ENCODE measurements at regions not wholly inside any gene's neighbourhood (a gene's known extent, or its start where the extent isn't known, plus 50 kb on each side); places are given as distances from the start of the nearest gene placed in this dataset.

DNA sequence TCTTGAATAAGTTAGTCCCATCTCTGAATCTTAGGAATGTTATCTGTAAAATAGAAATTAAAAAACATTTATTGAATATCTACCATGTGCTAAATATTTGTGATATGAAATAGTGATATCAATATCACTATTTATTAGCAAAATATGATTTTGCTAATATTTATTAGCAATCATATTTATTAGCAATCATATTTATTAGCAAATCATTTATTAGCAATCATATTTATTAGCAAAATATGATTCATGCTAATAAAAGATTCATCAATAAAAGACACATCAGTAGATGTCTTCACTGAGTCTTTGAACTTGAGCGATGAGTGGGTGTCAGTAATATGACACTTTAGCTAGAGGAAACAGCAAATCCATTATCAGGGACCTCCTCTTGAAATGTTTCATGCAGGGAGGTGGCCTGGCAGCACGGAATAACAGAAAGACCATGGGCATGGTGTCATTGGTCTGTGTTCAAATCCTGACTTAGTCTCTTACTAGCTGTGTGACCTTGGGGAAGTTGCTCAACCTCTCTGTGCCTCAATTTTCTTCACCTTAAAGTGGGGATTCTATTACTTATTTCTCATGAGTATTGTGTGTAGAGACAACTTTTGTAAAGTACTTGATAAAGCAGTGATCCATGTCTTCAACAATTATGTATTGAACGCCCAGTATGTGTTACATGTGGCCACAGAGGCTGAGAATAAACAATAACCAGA lies 456.2 kb upstream of the MEX3C start:
- Histone ChIP-seq H3K36me3 (no peaks in the 10 kb centered on the region), H3K4me3 (no peak overlapping the region), H3K4me1 (no peaks in the 10 kb centered on the region), H3K9me3 (no peaks in the 10 kb centered on the region), H3K27me3 (ENCODE audit: low read depth) (no peaks in the 10 kb centered on the region), H3K27ac (no peak overlapping the region)
- TF ChIP-seq, protein P1, sequence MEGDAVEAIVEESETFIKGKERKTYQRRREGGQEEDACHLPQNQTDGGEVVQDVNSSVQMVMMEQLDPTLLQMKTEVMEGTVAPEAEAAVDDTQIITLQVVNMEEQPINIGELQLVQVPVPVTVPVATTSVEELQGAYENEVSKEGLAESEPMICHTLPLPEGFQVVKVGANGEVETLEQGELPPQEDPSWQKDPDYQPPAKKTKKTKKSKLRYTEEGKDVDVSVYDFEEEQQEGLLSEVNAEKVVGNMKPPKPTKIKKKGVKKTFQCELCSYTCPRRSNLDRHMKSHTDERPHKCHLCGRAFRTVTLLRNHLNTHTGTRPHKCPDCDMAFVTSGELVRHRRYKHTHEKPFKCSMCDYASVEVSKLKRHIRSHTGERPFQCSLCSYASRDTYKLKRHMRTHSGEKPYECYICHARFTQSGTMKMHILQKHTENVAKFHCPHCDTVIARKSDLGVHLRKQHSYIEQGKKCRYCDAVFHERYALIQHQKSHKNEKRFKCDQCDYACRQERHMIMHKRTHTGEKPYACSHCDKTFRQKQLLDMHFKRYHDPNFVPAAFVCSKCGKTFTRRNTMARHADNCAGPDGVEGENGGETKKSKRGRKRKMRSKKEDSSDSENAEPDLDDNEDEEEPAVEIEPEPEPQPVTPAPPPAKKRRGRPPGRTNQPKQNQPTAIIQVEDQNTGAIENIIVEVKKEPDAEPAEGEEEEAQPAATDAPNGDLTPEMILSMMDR (IDR thresholded peaks at IDR 0.05) = no peak
- ATAC-seq = no peak
- DNase-seq = no peak
- intact Hi-C loops (cut with DNase I) = no loop called here

DNA sequence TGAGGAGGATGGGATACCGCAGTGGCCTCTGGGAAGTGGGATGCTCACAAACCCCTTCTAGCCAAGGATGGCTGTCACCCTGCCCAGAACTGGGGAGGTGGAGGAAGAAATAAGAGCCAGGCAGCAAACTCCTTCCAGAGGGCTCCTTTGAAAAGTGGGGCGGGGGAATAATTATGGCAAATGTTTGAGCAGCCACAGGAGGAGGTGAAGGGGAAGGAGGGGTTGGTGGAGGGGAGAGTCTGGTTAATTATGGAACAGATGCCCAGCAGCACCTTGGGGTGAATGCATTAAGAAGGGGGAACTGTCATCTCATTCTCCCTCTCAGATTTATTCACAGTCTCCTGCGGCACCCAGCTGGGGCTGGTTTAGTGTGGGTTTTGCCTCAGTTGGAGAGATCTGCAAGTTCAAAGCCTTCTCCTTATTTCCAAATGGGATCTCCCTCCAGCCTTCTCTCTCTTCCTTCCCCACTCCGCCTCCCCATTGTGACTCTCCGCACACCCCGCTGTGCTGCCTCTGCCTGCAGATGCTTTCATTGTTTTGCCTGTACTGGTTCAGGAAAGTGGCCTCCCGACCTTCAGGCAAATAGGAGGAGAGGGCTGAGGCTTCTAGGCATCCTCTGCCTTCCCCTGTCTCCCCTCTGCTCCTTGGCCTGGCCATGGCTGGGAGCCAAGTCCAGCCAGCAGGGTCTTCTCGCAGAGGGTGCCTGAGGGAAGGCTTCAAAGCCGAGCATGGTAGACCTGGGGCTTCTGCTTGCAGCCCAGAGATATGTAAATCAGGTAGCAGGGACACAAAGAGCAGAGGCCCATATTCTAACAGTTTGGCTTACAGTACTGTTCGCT lies 457.2 kb upstream of the MEX3C start:
- no peak for ATAC-seq
- no peak overlapping the region for H3K4me3 ChIP-seq
- H3K27ac ChIP-seq = no peak overlapping the region
- no peaks in the 10 kb centered on the region for H3K36me3 ChIP-seq
- no peaks in the 10 kb centered on the region for H3K9me3 ChIP-seq
- H3K27me3 ChIP-seq (ENCODE audit: low read depth) = no peaks in the 10 kb centered on the region
- intact Hi-C loops (cut with DNase I) = no loop called here
- DNase-seq = no peak
- TF ChIP-seq, protein P1 (IDR thresholded peaks at IDR 0.05) = no peak
- no peaks in the 10 kb centered on the region for H3K4me1 ChIP-seq

DNA sequence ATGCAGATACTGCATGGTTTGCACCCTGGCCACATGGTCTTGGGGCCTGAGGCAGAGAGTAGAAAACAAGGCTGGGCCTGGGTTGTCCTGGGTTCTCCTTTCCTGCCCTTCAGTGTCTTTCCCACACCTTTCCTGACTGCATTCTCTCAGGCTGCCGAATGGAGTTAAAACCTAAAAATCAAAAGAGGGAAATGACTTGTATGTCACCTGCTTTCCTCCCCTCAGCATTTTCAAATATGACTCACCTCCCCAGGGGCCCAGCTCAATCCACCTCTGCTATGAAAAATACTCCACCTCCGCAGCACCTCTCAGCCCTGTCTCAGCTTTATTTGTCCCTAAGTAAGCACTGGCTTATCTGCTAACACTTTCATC lies 457.8 kb upstream of the MEX3C start:
- no peak overlapping the region for H3K4me3 ChIP-seq
- no peaks in the 10 kb centered on the region for H3K9me3 ChIP-seq
- intact Hi-C loops (cut with DNase I) = no loop called here
- H3K27ac ChIP-seq = no peak overlapping the region
- ATAC-seq (no peak), DNase-seq (no peak)
- H3K36me3 ChIP-seq = no peaks in the 10 kb centered on the region
- no peaks in the 10 kb centered on the region for H3K4me1 ChIP-seq
- TF ChIP-seq, protein P1 (IDR thresholded peaks at IDR 0.05) = no peak
- H3K27me3 ChIP-seq (ENCODE audit: low read depth) = no peaks in the 10 kb centered on the region

DNA sequence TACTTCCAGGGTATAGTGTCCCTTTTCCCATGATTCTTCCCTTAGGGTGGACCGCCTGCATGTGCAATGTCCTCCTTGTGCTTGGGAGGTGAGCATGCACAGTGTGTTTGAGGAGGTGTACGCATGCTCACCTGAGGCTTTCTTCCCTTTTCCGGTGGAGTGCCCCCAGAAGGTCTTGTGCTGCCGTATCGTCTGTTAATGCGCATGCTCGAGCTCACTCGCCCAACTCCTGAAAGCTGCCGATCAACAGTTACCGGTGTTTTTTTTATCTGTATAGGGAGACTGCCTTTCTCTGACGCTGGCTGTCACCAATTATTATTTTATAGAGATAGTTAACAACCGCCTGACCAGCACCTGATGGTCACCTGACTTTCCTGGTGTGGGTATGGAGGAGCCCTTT lies 458.8 kb upstream of the MEX3C start:
- ATAC-seq = no peak
- TF ChIP-seq, protein P1 (IDR thresholded peaks at IDR 0.05) = no peak
- DNase-seq = no peak
- Histone ChIP-seq H3K4me1 (no peaks in the 10 kb centered on the region), H3K27me3 (ENCODE audit: low read depth) (no peaks in the 10 kb centered on the region), H3K9me3 (no peaks in the 10 kb centered on the region), H3K36me3 (no peaks in the 10 kb centered on the region), H3K27ac (no peak overlapping the region), H3K4me3 (no peak overlapping the region)
- intact Hi-C loops (cut with DNase I) = no loop called here

DNA sequence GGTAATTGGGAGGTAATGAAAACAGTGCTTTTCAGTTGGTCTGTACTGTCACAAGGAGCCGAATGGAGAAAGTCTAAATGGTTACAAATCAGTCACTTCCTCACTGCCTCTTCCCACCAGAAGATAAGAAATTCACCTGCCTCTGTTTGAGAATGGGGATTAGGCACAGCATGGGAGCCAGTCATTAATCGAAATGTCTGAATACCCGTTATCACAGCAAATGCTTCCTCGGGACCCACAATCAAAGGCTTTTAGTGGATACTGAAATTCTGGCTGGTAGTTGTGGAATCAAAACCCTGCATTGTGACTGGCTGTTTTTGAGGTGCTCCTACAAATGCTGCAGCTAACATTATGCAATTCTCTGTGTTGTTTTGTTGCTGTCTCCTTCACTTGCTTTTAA lies 461.0 kb upstream of the MEX3C start:
- DNase-seq = no peak
- no peaks in the 10 kb centered on the region for H3K4me1 ChIP-seq
- TF ChIP-seq, protein P1 (IDR thresholded peaks at IDR 0.05) = no peak
- no peaks in the 10 kb centered on the region for H3K36me3 ChIP-seq
- no peak for ATAC-seq
- intact Hi-C loops (cut with DNase I) = no loop called here
- H3K27me3 ChIP-seq (ENCODE audit: low read depth) = no peaks in the 10 kb centered on the region
- no peaks in the 10 kb centered on the region for H3K9me3 ChIP-seq
- H3K4me3 ChIP-seq = no peak overlapping the region
- no peak overlapping the region for H3K27ac ChIP-seq

Data from lower lobe of right lung (tissue), 2 donors.